ENCODE measurements at regions not wholly inside any gene's neighbourhood (a gene's known extent, or its start where the extent isn't known, plus 50 kb on each side); places are given as distances from the start of the nearest gene placed in this dataset.

- no peak for DNase-seq (ENCODE audit: low read depth)
These were observed 115.3 kb upstream of the PLEKHA5 start for GRCh38 chr12:19014240-19014639.

DNA sequence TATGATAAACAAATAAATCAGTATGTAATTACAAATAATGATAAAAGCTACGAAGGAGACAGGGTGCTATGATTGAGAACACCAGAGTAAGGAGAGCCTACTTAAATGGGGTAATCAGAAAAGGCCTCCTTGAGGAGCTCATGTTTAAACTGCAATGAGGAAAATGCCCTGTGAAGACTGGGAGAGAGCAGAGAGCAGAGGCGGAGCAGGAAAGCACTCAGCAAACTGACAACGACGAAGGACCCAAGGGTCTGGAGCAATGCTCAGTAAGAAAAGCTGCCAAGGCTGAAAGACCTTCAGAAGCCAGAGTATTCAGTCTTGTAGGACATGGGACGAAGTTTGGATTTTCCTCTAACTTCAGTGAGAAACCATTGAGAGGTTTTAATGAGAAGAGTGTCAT lies 114.2 kb upstream of the PLEKHA5 start:
- no peak for DNase-seq (ENCODE audit: low read depth)

- DNase-seq (ENCODE audit: low read depth): no peak
These were observed 111.1 kb upstream of the PLEKHA5 start for GRCh38 chr12:19018302-19018970.

DNA sequence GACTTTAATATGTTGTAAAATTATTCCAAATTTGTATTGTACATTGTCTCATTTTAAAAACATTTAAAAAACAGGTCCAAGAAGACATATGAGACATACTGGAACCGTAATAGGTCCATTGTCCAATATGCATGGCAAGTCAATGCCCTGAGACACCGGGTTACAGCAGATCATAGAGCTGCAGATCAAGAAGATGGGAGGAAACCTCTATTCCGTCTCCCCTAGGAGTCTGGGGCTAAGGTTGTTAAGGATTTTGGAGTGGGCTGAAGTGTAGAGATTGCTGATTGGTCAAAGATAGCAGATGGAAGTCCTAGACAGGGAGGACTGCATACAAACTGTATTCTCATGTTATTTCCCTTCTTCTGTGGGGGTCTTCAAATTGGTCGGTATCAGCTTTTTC lies 108.3 kb upstream of the PLEKHA5 start:
- no peak for DNase-seq (ENCODE audit: low read depth)

DNA sequence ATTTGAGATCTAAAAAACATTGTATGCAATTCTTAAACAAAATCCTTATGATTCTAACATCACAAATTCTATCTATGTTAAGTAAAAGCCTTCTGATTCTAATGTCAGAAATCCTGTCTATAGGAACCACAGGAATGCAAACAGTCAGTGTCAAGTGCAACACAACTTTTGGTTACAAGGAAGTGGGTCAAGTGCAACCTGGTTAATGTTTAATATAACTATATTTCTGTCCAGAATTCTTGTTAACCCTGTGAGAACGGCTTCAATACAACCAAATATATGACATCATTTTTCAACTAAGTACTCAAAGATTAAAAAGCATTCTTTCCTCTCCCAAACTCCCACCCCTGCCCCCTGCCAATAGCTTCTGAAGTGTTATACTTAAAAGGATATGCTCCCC lies 107.9 kb upstream of the PLEKHA5 start:
- DNase-seq (ENCODE audit: low read depth): no peak

DNA sequence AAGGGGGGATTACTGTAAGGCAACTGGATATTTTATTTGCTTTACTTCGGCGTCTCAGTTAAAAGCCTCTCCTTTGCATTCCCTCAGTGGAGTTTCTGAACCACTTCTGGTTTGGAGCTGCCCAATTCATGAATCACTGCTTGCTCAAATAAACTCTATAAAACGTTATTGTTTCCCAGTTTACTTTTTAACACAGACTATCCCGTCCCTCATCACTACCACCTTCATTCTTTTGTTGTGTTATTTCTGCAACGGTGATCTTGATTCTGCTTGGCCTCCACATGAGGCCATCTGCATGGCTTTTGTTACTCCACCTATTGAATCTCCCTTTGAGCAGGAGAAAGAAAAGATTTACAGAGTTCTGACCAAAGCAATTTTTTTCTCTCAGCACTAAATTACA lies 104.0 kb upstream of the PLEKHA5 start:
- DNase-seq (ENCODE audit: low read depth): no peak

GRCh38 chr12:19026034-19026433 lies 103.5 kb upstream of the PLEKHA5 start:
- DNase-seq (ENCODE audit: low read depth): no peak

DNA sequence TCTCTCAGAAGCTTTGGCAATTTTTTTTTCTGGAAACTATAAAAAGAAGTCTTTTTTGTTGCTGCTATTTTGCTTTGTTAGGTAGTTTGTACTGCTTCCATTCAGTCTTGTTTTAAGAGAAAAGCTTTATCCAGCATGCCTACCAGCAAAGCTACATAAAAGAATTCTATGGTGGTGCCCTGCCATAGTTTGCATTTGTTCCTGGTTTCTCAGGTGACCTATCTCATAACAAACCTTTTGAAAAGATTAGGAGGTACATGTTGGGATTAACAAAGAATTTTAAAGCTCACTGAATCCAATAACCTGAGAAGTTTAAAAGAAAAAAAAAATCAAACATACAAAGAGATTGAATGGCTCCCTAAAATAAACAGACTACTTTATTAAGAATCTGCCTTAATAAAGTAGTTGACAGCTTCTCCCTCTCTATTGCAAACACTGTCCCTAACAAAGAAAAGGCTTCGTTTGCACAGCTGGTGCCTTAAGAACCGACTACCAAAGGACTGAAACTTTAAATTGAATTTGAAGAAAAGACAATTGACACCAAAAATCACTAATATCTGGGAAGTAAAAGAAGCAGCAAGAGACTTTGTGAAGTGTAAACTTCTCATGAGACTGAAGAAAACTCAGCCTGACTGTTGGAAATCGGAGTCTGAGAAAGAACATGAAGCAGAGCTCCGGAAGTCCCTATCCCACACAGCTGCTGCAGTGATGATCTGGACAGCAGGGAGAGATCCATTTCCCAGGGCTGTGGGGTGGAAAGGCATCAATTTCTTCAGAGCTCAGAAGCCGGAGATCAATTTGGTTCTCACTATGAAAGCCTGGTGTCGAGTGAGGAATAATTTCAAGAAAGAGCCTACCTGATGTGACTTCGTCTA lies 102.7 kb upstream of the PLEKHA5 start:
- no peak for DNase-seq (ENCODE audit: low read depth)

DNA sequence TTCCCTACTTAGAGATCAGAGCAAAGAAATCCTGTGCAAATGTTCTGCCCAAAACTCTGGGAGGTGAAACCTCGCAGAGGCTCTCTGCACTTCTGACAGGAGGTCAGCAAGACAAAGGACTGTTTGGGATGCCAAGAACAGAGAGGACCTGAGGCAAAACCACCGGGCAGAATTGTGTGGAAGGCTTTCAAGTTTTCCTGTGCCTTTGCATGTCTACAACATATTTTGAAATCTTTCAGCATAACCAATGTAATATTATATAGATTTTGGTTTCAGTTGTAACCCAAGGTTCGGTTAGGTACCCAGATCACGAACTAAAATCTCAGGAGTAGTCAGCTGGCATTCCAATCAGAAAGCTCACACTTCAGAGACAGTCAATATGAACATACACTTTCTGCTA lies 99.4 kb upstream of the PLEKHA5 start:
- DNase-seq (ENCODE audit: low read depth): no peak

- no peak for DNase-seq (ENCODE audit: low read depth)
These were observed 98.9 kb upstream of the PLEKHA5 start for GRCh38 chr12:19030603-19031002.

DNA sequence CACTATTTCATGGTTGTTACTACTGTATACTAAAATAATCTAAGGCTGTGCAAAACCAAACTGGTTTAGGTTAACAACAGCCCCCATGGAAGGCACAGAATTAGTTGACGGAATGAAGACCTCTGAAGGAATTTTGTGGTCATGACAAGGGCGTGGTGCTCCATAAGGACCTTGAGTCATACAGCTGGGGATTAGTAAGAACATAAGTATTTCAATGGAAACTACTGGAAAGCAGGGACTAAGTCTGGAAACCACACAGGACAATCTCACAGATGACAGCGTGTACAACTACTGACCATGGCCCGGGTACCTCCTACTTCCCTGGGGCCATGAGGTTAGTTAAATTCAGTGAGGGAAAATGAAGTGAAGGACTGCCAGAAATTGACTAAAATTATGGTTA lies 98.5 kb upstream of the PLEKHA5 start:
- DNase-seq (ENCODE audit: low read depth): no peak

- DNase-seq (ENCODE audit: low read depth): no peak
These were observed 96.7 kb upstream of the PLEKHA5 start for GRCh38 chr12:19032826-19033225.

- DNase-seq (ENCODE audit: low read depth): no peak
These were observed 96.3 kb upstream of the PLEKHA5 start for GRCh38 chr12:19033244-19033643.

DNA sequence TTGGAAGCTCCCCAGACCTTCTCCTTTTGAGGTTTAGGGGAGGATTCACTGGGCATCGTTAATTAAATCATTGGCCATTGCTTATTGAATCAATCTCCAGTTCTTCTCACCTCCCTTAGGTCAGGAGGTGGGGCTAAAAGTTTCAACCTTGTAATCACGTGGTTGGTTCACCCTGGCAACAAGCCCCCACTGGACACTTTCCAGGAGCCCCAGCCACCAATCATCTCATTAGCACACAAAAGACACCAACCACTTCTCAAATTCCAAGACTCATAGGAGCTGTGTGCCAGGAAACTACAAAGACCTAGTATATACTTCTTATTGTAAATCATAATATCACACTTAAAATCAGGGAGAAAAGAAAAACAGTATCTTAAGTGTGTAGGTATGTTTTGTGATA lies 94.6 kb upstream of the PLEKHA5 start:
- DNase-seq (ENCODE audit: low read depth): no peak

DNA sequence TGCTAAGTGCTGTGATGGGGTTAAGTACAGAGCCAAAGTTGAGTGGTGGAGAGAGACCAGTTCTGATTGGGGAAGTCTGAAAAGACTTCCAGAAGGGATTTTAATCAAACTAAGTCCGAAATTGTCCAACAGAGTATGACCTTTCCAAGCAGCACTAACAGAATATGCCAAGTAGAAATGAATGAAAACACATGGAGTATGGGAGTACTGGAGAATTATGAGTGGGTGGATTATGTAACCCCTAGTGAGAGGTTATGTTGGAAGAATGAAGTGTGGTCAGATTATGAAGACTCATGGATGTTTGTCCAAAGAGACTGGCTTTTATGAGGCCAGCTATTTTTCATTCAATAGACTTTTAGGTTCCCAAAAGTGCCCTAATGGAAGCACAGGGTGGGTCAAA lies 94.0 kb upstream of the PLEKHA5 start:
- DNase-seq (ENCODE audit: low read depth): peak; percentile 41

- no peak for DNase-seq (ENCODE audit: low read depth)
These were observed 92.7 kb upstream of the PLEKHA5 start for GRCh38 chr12:19036673-19037357.

- DNase-seq (ENCODE audit: low read depth): no peak
These were observed 91.3 kb upstream of the PLEKHA5 start for GRCh38 chr12:19038209-19038608.

- DNase-seq (ENCODE audit: low read depth): no peak
These were observed 90.0 kb upstream of the PLEKHA5 start for GRCh38 chr12:19039515-19039914.

GRCh38 chr12:19042221-19042620 lies 87.3 kb upstream of the PLEKHA5 start:
- DNase-seq (ENCODE audit: low read depth): no peak

- no peak for DNase-seq (ENCODE audit: low read depth)
These were observed 85.1 kb upstream of the PLEKHA5 start for GRCh38 chr12:19044430-19044829.

DNA sequence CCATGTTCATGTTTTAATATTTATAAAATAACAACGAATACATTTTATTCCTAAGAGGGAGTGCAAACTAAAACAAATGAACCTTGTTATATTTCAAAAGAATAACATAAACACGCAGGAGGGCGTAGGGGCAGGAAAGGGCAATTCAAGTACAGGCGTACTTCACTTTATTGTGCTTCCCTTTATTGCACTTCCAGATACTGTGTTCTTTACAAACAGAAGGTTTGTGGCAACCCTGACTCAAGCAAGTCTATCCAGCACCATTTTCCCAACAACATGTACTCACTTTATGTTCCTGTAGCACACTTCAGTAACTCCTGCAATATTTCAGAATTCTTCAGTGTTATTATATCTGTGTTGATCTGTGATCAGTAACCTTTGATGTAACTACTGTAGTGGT lies 84.6 kb upstream of the PLEKHA5 start:
- no peak for DNase-seq (ENCODE audit: low read depth)

- DNase-seq (ENCODE audit: low read depth): no peak
These were observed 84.1 kb upstream of the PLEKHA5 start for GRCh38 chr12:19045426-19045825.

DNA sequence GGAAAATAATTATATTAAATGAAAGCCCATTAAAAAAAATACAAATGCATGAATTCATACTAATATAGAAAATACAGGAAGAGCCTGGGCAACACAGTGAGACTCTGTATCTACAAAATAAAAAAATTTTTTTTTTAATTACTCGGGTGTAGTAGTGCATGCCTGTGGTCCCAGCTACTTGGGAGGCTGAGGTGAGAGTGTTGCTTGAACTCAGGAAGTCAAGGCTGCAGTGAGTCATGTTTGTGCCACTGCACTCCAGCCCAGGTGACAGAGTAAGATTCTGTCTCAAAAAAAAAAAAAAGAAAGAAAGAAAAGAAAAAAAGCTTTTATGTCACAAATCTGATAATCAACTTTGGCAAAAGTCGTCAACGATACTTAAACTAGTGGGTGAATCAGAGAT lies 80.6 kb upstream of the PLEKHA5 start:
- DNase-seq (ENCODE audit: low read depth): no peak
